ENCODE measurements at regions not wholly inside any gene's neighbourhood (a gene's known extent, or its start where the extent isn't known, plus 50 kb on each side); places are given as distances from the start of the nearest gene placed in this dataset.

DNA sequence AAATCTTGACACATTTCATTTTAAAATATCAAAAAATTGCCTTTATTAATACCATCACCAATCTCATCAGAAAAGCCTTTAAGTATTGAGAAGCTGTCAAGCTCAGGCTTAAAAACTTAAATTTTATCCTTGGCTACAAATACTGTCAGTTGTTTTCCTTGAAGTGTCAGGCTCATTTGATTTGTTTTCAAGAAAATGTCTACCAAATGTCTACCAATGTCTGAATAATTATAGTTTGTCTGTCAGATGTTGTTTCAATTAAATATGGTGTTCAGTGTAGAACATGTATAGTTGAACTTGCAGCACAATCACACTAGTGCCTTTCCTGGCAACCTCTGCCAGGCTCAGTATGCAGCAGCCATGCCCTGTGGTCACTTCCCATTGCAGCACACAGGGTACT lies 455.2 kb upstream of the ADAMTS16 start:
- Histone ChIP-seq H3K27me3 (no peaks in the 10 kb centered on the region), H3K4me3 (no peak overlapping the region), H3K27ac (no peak overlapping the region), H3K36me3 (no peaks in the 10 kb centered on the region), H3K4me1 (no peaks in the 10 kb centered on the region), H3K9me3 (peaks cover 0 to 7% (median 1%) of the 10 kb centered on the region in 4 donors)
- ATAC-seq (ENCODE audit: low FRiP score in 2 of 2) (no peak), DNase-seq (no peak)
- TF ChIP-seq POLR2A (IDR thresholded peaks at IDR 0.05) (no peak), POLR2AphosphoS5 (IDR thresholded peaks at IDR 0.05) (no peak), EP300 (IDR thresholded peaks at IDR 0.05) (no peak)
- TF ChIP-seq, protein P1, sequence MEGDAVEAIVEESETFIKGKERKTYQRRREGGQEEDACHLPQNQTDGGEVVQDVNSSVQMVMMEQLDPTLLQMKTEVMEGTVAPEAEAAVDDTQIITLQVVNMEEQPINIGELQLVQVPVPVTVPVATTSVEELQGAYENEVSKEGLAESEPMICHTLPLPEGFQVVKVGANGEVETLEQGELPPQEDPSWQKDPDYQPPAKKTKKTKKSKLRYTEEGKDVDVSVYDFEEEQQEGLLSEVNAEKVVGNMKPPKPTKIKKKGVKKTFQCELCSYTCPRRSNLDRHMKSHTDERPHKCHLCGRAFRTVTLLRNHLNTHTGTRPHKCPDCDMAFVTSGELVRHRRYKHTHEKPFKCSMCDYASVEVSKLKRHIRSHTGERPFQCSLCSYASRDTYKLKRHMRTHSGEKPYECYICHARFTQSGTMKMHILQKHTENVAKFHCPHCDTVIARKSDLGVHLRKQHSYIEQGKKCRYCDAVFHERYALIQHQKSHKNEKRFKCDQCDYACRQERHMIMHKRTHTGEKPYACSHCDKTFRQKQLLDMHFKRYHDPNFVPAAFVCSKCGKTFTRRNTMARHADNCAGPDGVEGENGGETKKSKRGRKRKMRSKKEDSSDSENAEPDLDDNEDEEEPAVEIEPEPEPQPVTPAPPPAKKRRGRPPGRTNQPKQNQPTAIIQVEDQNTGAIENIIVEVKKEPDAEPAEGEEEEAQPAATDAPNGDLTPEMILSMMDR (IDR thresholded peaks at IDR 0.05), result no peak

DNA sequence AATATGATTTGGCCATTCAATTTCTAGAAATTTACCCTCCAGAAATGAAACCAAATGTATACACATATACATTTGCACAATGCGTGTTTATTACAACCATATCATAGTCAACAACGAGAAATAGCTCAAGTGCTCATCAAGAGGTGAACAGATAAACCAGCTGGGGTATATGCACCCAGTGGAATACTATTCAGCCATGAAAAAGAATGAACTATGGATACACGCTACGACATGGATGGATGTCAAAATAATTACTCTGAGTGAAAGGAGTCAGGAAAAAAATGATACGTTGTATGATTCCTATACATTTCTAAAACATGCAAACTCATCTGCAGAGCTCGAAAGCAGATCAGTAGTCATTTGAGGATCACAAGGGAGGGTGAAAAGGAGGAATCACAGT lies 441.5 kb upstream of the ADAMTS16 start:
- Histone ChIP-seq H3K36me3 (no peaks in the 10 kb centered on the region), H3K27me3 (no peaks in the 10 kb centered on the region), H3K9me3 (no peaks in the 10 kb centered on the region), H3K4me3 (no peak overlapping the region), H3K27ac (no peak overlapping the region), H3K4me1 (peaks cover 0 to 3% (median 0%) of the 10 kb centered on the region in 4 donors)
- DNase-seq (no peak), ATAC-seq (ENCODE audit: low FRiP score in 2 of 2) (no peak)
- no peak for TF ChIP-seq POLR2AphosphoS5 (IDR thresholded peaks at IDR 0.05)
- TF ChIP-seq EP300 (IDR thresholded peaks at IDR 0.05), result no peak
- TF ChIP-seq POLR2A (IDR thresholded peaks at IDR 0.05), result no peak
- TF ChIP-seq, protein P1 (IDR thresholded peaks at IDR 0.05), result no peak
- whole genome bisulfite sequencing, 2 donors, result 87% methylated on average over 6 of the region's 6 CpGs

DNA sequence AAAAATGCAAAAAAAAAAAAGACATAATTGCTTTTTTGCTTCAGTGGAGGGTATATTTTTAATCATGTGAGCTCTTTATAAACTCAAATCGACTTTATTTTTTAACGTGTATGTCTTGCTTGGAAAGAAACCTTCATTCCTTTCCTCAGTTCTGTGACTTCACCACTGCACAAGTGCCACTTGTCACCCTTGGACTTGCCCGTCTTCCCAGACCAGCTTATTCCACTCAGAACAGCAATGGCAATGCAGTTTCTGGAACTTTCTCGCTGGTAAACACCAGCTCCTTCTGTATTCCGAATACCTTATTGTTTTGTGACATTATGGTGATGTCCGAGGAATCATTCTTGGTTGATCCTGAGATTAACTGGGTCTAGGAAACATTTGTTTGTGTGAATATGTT lies 440.5 kb upstream of the ADAMTS16 start:
- WGBS, 2 donors, result 52 to 68% methylated on average over 6 of the region's 6 CpGs
- Histone ChIP-seq H3K4me3 (no peak overlapping the region), H3K36me3 (no peaks in the 10 kb centered on the region), H3K9me3 (no peaks in the 10 kb centered on the region), H3K4me1 (peaks cover 0 to 3% (median 0%) of the 10 kb centered on the region in 4 donors), H3K27ac (peak overlapping the region; percentile 52 to 67 (median 60)), H3K27me3 (no peaks in the 10 kb centered on the region)
- TF ChIP-seq POLR2AphosphoS5 (IDR thresholded peaks at IDR 0.05) (no peak), POLR2A (IDR thresholded peaks at IDR 0.05) (no peak), EP300 (IDR thresholded peaks at IDR 0.05) (no peak)
- TF ChIP-seq, protein P1 (IDR thresholded peaks at IDR 0.05), result no peak
- ATAC-seq (ENCODE audit: low FRiP score in 2 of 2) (peak; percentile 32 to 81), DNase-seq (peak in 1 of 2 donors; percentile 49)

DNA sequence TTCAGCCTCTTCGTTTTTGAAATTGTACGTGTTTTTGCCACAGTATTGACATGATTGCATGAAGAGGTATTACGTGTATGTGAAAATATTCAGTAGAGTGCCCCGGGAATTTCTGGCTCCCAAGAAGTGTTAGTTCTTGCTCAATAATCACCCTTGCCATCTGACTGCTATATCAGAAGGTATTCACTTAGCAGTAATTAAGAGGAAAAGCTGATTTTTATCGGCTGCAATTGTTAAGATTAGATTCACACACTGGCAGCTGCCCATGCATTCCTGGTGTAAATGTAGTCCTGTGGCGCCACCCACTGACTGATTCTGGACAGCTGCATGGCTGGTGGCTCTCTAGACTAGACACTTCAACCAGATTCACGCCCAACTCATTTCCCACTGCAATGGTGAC lies 440.1 kb upstream of the ADAMTS16 start:
- ATAC-seq (ENCODE audit: low FRiP score in 2 of 2) (peak; percentile 92 to 95), DNase-seq (peak in 1 of 2 donors; percentile 90)
- TF ChIP-seq POLR2A (IDR thresholded peaks at IDR 0.05), result no peak
- peak in 1 of 4 donors; percentile 16 for TF ChIP-seq EP300 (IDR thresholded peaks at IDR 0.05)
- TF ChIP-seq, protein P1 (IDR thresholded peaks at IDR 0.05), result peak; percentile 23 to 72 (median 52)
- no peak for TF ChIP-seq POLR2AphosphoS5 (IDR thresholded peaks at IDR 0.05)
- no peaks in the 10 kb centered on the region for H3K27me3 ChIP-seq
- no peaks in the 10 kb centered on the region for H3K36me3 ChIP-seq
- no peaks in the 10 kb centered on the region for H3K9me3 ChIP-seq
- H3K4me1 ChIP-seq, result peaks cover 0 to 3% (median 0%) of the 10 kb centered on the region in 4 donors
- 25 to 32% methylated on average over 7 of the region's 7 CpGs for WGBS, 2 donors
- H3K27ac ChIP-seq, result peak overlapping the region; percentile 52 to 67 (median 60)
- no peak overlapping the region for H3K4me3 ChIP-seq

DNA sequence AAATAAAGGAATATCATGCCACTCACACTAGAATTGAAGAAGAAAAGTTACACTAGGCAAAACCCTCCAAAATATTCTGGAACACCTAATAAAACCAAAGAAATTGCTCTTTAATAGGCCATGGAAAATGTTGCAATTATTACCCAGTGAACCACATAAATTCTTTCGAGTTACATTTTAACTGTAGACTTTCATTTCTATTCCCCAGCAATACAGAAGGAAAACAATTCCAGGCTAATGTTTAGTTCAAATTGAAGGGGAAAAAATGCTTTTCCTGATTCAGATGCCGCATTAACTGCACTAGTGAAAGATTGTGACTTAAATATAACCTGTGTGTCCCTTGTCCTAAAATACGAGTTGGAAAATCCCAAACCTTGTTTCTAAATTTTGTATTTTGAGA lies 439.3 kb upstream of the ADAMTS16 start:
- TF ChIP-seq POLR2A (IDR thresholded peaks at IDR 0.05), result no peak
- no peak for TF ChIP-seq POLR2AphosphoS5 (IDR thresholded peaks at IDR 0.05)
- Histone ChIP-seq H3K27ac (peak overlapping the region in 1 of 4 donors; percentile 67), H3K27me3 (no peaks in the 10 kb centered on the region), H3K4me1 (peaks cover 0 to 3% (median 0%) of the 10 kb centered on the region in 4 donors), H3K9me3 (no peaks in the 10 kb centered on the region), H3K36me3 (no peaks in the 10 kb centered on the region), H3K4me3 (no peak overlapping the region)
- DNase-seq, result no peak
- ATAC-seq (ENCODE audit: low FRiP score in 2 of 2), result no peak
- WGBS, 2 donors, result 59 to 63% methylated on average over 3 of the region's 3 CpGs
